ENCODE measurements at regions not wholly inside any gene's neighbourhood (a gene's known extent, or its start where the extent isn't known, plus 50 kb on each side); places are given as distances from the start of the nearest gene placed in this dataset.

DNA sequence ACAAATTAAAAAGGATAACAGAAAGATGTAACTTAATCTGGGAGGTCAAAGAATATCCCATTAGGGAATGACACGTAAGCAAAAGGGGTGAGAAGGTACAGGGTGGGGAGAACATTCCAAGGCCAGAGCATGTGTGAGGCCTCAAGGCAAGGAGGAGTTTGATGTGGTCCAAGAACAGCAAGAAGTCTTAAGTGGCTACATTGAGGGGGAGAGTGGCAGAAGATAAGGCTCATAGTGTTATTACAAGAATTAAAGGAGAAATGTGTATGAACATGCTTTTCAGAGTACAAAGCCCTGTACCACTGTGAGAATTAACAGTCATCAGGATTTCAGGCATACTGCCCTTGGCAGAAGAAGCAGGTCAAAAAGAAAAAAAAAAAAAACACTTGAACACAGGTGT lies 174.4 kb upstream of the ERBB4 start:
- DNase-seq: no peak
- TF ChIP-seq CTCF (IDR thresholded peaks at IDR 0.05; ENCODE audit: low read depth, low read length): no peak

GRCh38 chr2:212712466-212712865 lies 173.9 kb upstream of the ERBB4 start:
- H3K36me3 ChIP-seq: no peaks in the 10 kb centered on the region
- H3K4me1 ChIP-seq: no peaks in the 10 kb centered on the region
- H3K27me3 ChIP-seq: no peaks in the 10 kb centered on the region
- DNase-seq: no peak
- H3K4me3 ChIP-seq (ENCODE audit: low read depth, low read length): no peak overlapping the region
- no peaks in the 10 kb centered on the region for H3K9me3 ChIP-seq
- no peak for TF ChIP-seq CTCF (IDR thresholded peaks at IDR 0.05; ENCODE audit: low read depth, low read length)

More for the DNA sequence above, 174.4 kb upstream of the ERBB4 start:
- Histone ChIP-seq H3K27me3 (no peaks in the 10 kb centered on the region), H3K36me3 (no peaks in the 10 kb centered on the region), H3K4me1 (no peaks in the 10 kb centered on the region), H3K4me3 (ENCODE audit: low read depth, low read length) (no peak overlapping the region), H3K9me3 (no peaks in the 10 kb centered on the region)

GRCh38 chr2:212711856-212712255 lies 173.3 kb upstream of the ERBB4 start:
- no peaks in the 10 kb centered on the region for H3K9me3 ChIP-seq
- no peaks in the 10 kb centered on the region for H3K4me1 ChIP-seq
- no peak overlapping the region for H3K4me3 ChIP-seq (ENCODE audit: low read depth, low read length)
- TF ChIP-seq CTCF (IDR thresholded peaks at IDR 0.05; ENCODE audit: low read depth, low read length): no peak
- DNase-seq: no peak
- no peaks in the 10 kb centered on the region for H3K27me3 ChIP-seq
- H3K36me3 ChIP-seq: no peaks in the 10 kb centered on the region

GRCh38 chr2:212709280-212709679 lies 170.7 kb upstream of the ERBB4 start:
- Histone ChIP-seq H3K36me3 (no peaks in the 10 kb centered on the region), H3K4me3 (ENCODE audit: low read depth, low read length) (no peak overlapping the region), H3K9me3 (no peaks in the 10 kb centered on the region), H3K4me1 (no peaks in the 10 kb centered on the region), H3K27me3 (peaks cover 6% of the 10 kb centered on the region)
- no peak for DNase-seq
- no peak for TF ChIP-seq CTCF (IDR thresholded peaks at IDR 0.05; ENCODE audit: low read depth, low read length)

GRCh38 chr2:212708355-212708754 lies 169.8 kb upstream of the ERBB4 start:
- Histone ChIP-seq H3K36me3 (no peaks in the 10 kb centered on the region), H3K27me3 (peaks cover 6% of the 10 kb centered on the region), H3K4me3 (ENCODE audit: low read depth, low read length) (no peak overlapping the region), H3K4me1 (no peaks in the 10 kb centered on the region), H3K9me3 (no peaks in the 10 kb centered on the region)
- no peak for DNase-seq
- TF ChIP-seq CTCF (IDR thresholded peaks at IDR 0.05; ENCODE audit: low read depth, low read length): no peak

GRCh38 chr2:212695426-212695825 lies 156.8 kb upstream of the ERBB4 start:
- Histone ChIP-seq H3K4me1 (no peaks in the 10 kb centered on the region), H3K27me3 (peaks cover 2% of the 10 kb centered on the region; the same call in 1 of the 2 replicates), H3K9me3 (no peaks in the 10 kb centered on the region), H3K36me3 (no peaks in the 10 kb centered on the region), H3K4me3 (ENCODE audit: low read depth, low read length) (no peak overlapping the region)
- no peak for DNase-seq
- no peak for TF ChIP-seq CTCF (IDR thresholded peaks at IDR 0.05; ENCODE audit: low read depth, low read length)

Data from BE2C (cell line).